H1 (cell line): ENCODE measurements at regions not wholly inside any gene's neighbourhood (a gene's known extent, or its start where the extent isn't known, plus 50 kb on each side); places are given as distances from the start of the nearest gene placed in this dataset.

Experiments used
- CTCF ChIA-PET: fragments of 300-600 bp; sonication (Branson Sonifier 250); formaldehyde crosslinking; loops from one replicate; lab custom pipeline; 2021; ENCODE audit not compliant: partially characterized antibody; lab: Charles Lee
- POLR2A ChIA-PET: fragments of 300-600 bp; sonication (Branson Sonifier 250); formaldehyde crosslinking; loops from one replicate; lab custom pipeline; 2021; ENCODE audit warnings: inconsistent platforms; ENCODE audit not compliant: partially characterized antibody; lab: Charles Lee
- DNase-seq, 2 experiments: peaks; one replicate each; pipeline versions ENCODE4 v3.0.0 to v3.0.0-alpha.2; 2010 to 2022; ENCODE audit warnings: low spot score in 2 of 2, low read depth in 1 of 2, mixed read lengths in 1 of 2
- FAIRE-seq: peaks from 2 replicates; lab custom pipeline; 2011; peaks lifted over from hg19 to GRCh38; lab: Jason Lieb, UNC
- H2AFZ ChIP-seq: 2 replicates; pipeline ENCODE4 v1.8.1; 2012; ENCODE audit warnings: low read length, inconsistent platforms
- H2AK5ac ChIP-seq: 2 replicates; pipeline ENCODE4 v1.6.1; 2013; ENCODE audit warnings: low read depth, low read length
- H2BK120ac ChIP-seq: replicated peaks from 2 replicates; pipeline ENCODE3; 2013; ENCODE audit warnings: low read depth, low read length, inconsistent platforms
- H2BK12ac ChIP-seq: 2 replicates; pipeline ENCODE4 v1.6.1; 2013; ENCODE audit warnings: low read depth, low read length
- H2BK15ac ChIP-seq: 2 replicates; pipeline ENCODE4 v1.6.1; 2013; ENCODE audit warnings: low read length
- H2BK20ac ChIP-seq: 2 replicates; pipeline ENCODE4 v1.6.1; 2013; ENCODE audit warnings: low read length
- H2BK5ac ChIP-seq: 2 replicates; pipeline ENCODE4 v1.6.1; 2013; ENCODE audit warnings: low read depth, low read length
- H3K14ac ChIP-seq: 2 replicates; pipeline ENCODE4 v1.6.1; 2013; ENCODE audit warnings: inconsistent platforms; ENCODE audit not compliant: insufficient read length
- H3K18ac ChIP-seq: 2 replicates; pipeline ENCODE4 v1.6.1; 2013; ENCODE audit warnings: low read length; ENCODE audit errors: extremely low read depth
- H3K23ac ChIP-seq: 2 replicates; pipeline ENCODE4 v1.6.1; 2013; ENCODE audit warnings: inconsistent platforms; ENCODE audit not compliant: insufficient read length
- H3K23me2 ChIP-seq: 2 replicates; pipeline ENCODE4 v1.6.1; 2013; ENCODE audit warnings: low read depth, low read length
- H3K27ac ChIP-seq: 2 replicates; pipeline ENCODE4 v1.6.1; 2011; ENCODE audit warnings: low read depth, low read length, inconsistent platforms
- H3K27me3 ChIP-seq, 4 experiments: replicated peaks in 1 of 4; 1 replicate in 1 of 4; 2 replicates in 3 of 4; pipeline versions ENCODE4 v1.6.1 to v1.8.1; 2011 to 2013; ENCODE audit warnings: low read length in 3 of 4, mild to moderate bottlenecking in 3 of 4, inconsistent platforms in 2 of 4, mixed read lengths in 2 of 4, moderate library complexity in 1 of 4; ENCODE audit not compliant: control insufficient read depth in 3 of 4, insufficient read depth in 3 of 4; ENCODE audit errors: extremely low read depth in 1 of 4
- H3K36me3 ChIP-seq, 4 experiments: 2 replicates each; pipeline versions ENCODE4 v1.6.1 to v1.8.1; 2011 to 2013; ENCODE audit warnings: mild to moderate bottlenecking in 4 of 4, low read length in 3 of 4, moderate library complexity in 2 of 4, control low read depth in 1 of 4, inconsistent platforms in 1 of 4; ENCODE audit not compliant: insufficient read depth in 4 of 4, control insufficient read depth in 2 of 4
- H3K4ac ChIP-seq: replicated peaks from 2 replicates; pipeline ENCODE3; 2013; ENCODE audit warnings: low read length, low read depth, mixed read lengths, inconsistent platforms; ENCODE audit not compliant: insufficient read length
- H3K4me1 ChIP-seq, 4 experiments: replicated peaks in 1 of 4; 1 replicate in 1 of 4; 2 replicates in 3 of 4; pipeline versions ENCODE4 v1.6.1 to v1.8.1; 2011 to 2013; ENCODE audit warnings: low read length in 3 of 4, inconsistent platforms in 2 of 4, mixed read lengths in 1 of 4; ENCODE audit not compliant: insufficient read depth in 4 of 4, control insufficient read depth in 3 of 4
- H3K4me2 ChIP-seq, 2 experiments: 2 replicates each; pipeline versions ENCODE4 v1.6.1 to v1.8.1; 2011 to 2013; ENCODE audit warnings: low read depth in 2 of 2, low read length in 2 of 2, control low read depth in 1 of 2, inconsistent platforms in 1 of 2, mild to moderate bottlenecking in 1 of 2; ENCODE audit not compliant: insufficient read depth in 1 of 2
- H3K4me3 ChIP-seq, 4 experiments: fragments of 200-600, 300-600 bp in 1 of 4; sonication (generic), shearing (Covaris generic), sonication (Bioruptor Twin) in 1 of 4; 2 replicates each; pipeline versions ENCODE4 v1.5.1 to v1.8.1; 2011 to 2016; ENCODE audit warnings: low read length in 4 of 4, low read depth in 3 of 4, control low read depth in 2 of 4, inconsistent platforms in 2 of 4, mild to moderate bottlenecking in 2 of 4, mixed read lengths in 1 of 4, moderate library complexity in 1 of 4; ENCODE audit not compliant: insufficient read depth in 2 of 4; ENCODE audit errors: extremely low read depth in 1 of 4
- H3K56ac ChIP-seq: replicated peaks from 2 replicates; pipeline ENCODE3; 2013; ENCODE audit warnings: low read depth, mild to moderate bottlenecking, mixed read lengths, low read length, inconsistent platforms; ENCODE audit not compliant: insufficient read length
- H3K79me1 ChIP-seq: 2 replicates; pipeline ENCODE4 v1.6.1; 2013; ENCODE audit warnings: low read depth, low read length, control low read depth
- H3K79me2 ChIP-seq, 2 experiments: 2 replicates each; pipeline versions ENCODE4 v1.6.1 to v1.8.1; 2012 to 2013; ENCODE audit warnings: low read length in 2 of 2, mild to moderate bottlenecking in 2 of 2, inconsistent platforms in 1 of 2; ENCODE audit not compliant: insufficient read depth in 2 of 2, control insufficient read depth in 1 of 2
- H3K9ac ChIP-seq, 4 experiments: replicated peaks in 1 of 4; 1 replicate in 1 of 4; 2 replicates in 3 of 4; pipeline versions ENCODE4 v1.6.1 to v1.8.1; 2011 to 2013; ENCODE audit warnings: low read depth in 3 of 4, low read length in 3 of 4, control low read depth in 2 of 4, mild to moderate bottlenecking in 2 of 4, moderate library complexity in 2 of 4, inconsistent platforms in 1 of 4; ENCODE audit errors: extremely low read depth in 1 of 4
- H3K9me3 ChIP-seq, 2 experiments: 2 replicates each; pipeline versions ENCODE4 v1.6.1 to v1.8.1; 2012 to 2013; ENCODE audit warnings: mild to moderate bottlenecking in 2 of 2, moderate library complexity in 2 of 2, control low read depth in 1 of 2, inconsistent platforms in 1 of 2, low read depth in 1 of 2, low read length in 1 of 2, mixed read lengths in 1 of 2; ENCODE audit not compliant: insufficient read depth in 2 of 2
- H4K20me1 ChIP-seq, 2 experiments: replicated peaks in 1 of 2; 2 replicates each; pipeline versions ENCODE3 to v1.8.1; 2011 to 2013; ENCODE audit warnings: inconsistent platforms in 2 of 2, low read length in 2 of 2, mild to moderate bottlenecking in 1 of 2; ENCODE audit not compliant: insufficient read depth in 2 of 2, control insufficient read depth in 1 of 2
- H4K5ac ChIP-seq: 2 replicates; pipeline ENCODE4 v1.6.1; 2013; ENCODE audit warnings: low read length, low read depth, mixed read lengths, inconsistent platforms; ENCODE audit not compliant: insufficient read length
- H4K8ac ChIP-seq: 2 replicates; pipeline ENCODE4 v1.8.0; 2013; ENCODE audit warnings: mild to moderate bottlenecking, moderate library complexity, low read length, inconsistent platforms; ENCODE audit not compliant: insufficient read depth; ENCODE audit errors: extremely low read depth
- H4K91ac ChIP-seq: replicated peaks from 2 replicates; pipeline ENCODE3; 2013; ENCODE audit warnings: low read length, mixed read lengths, inconsistent platforms; ENCODE audit not compliant: insufficient read length
- NRF1 ChIP-seq: IDR thresholded peaks from 2 replicates; pipeline ENCODE4 v1.6.1; 2011; ENCODE audit warnings: mild to moderate bottlenecking, low read depth, low read length, improper control_type of control experiment
- SP2 ChIP-seq: IDR thresholded peaks from 2 replicates; pipeline ENCODE4 v1.6.1; 2012; ENCODE audit warnings: mild to moderate bottlenecking, low read length, inconsistent platforms
- WGBS, 2 experiments: shearing (Covaris generic) in 1 of 2; methylation state at CpG; one replicate each; pipeline versions ENCODE4 v1.1.6 to v1.1.7; 2013 to 2015; ENCODE audit warnings: low lambda C conversion rate in 2 of 2, mixed read lengths in 2 of 2, inconsistent platforms in 1 of 2, low coverage in 1 of 2, missing lambda C conversion rate in 1 of 2; ENCODE audit not compliant: insufficient replicate concordance in 2 of 2, insufficient coverage in 1 of 2, insufficient read length in 1 of 2; ENCODE audit errors: extremely low coverage in 1 of 2, missing lambda C conversion rate in 1 of 2; 5-methylcytosine and 5-hydroxymethylcytosine counted together

- TF ChIP-seq NRF1 = no peak
These were observed 347.9 kb upstream of the MEOX2 start (continued) for GRCh38 chr7:16034353-16034752.

DNA sequence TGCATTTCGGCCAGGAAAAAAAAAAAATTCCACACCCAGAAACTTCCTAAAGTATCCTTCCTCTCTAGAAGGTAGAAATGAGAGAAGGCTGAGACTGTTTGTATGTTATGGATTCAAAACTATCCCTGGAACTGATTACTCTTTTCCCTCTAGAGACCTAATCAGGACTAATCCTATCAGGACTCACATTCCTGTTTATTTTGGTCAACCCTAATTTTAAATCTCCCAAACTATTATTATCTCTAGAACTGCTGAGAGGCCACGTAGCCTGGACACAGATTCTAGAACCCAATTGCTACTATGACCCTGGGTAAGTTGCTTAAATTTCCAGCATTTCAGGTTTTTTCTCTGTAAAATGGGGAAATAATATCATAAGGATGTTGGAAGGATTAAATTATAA lies 346.8 kb upstream of the MEOX2 start:
- H3K18ac ChIP-seq = no peak overlapping the region
- H4K91ac ChIP-seq = no peak overlapping the region
- no peak overlapping the region for H3K4me2 ChIP-seq
- no peak overlapping the region for H2BK120ac ChIP-seq
- H3K9me3 ChIP-seq = no peaks in the 10 kb centered on the region
- no peak overlapping the region for H2BK15ac ChIP-seq
- H4K8ac ChIP-seq = no peak overlapping the region
- no peaks in the 10 kb centered on the region for H3K79me1 ChIP-seq
- WGBS, 2 experiments = 80% methylated on average over 2 of the region's 2 CpGs; no CpG with 5 or more reads in 1 of the 2 experiments
- no peaks in the 10 kb centered on the region for H3K4me1 ChIP-seq
- no peak overlapping the region for H3K27ac ChIP-seq
- H3K14ac ChIP-seq = no peak overlapping the region
- H2BK5ac ChIP-seq = no peak overlapping the region
- H3K56ac ChIP-seq = no peak overlapping the region
- H3K9ac ChIP-seq = no peak overlapping the region
- H3K4me3 ChIP-seq = no peak overlapping the region
- no peak for FAIRE-seq
- peaks cover 0 to 1% (median 0%) of the 10 kb centered on the region in 4 experiments; a peak in 1 of 7 replicates for H3K27me3 ChIP-seq
- no peak overlapping the region for H2BK20ac ChIP-seq
- POLR2A ChIA-PET = no interaction called here
- no peaks in the 10 kb centered on the region for H3K79me2 ChIP-seq
- no peaks in the 10 kb centered on the region for H3K36me3 ChIP-seq
- H3K4ac ChIP-seq = no peak overlapping the region
- H2AK5ac ChIP-seq = no peak overlapping the region
- H2AFZ ChIP-seq = no peak overlapping the region
- no peaks in the 10 kb centered on the region for H3K23me2 ChIP-seq
- no peak overlapping the region for H4K5ac ChIP-seq
- no peaks in the 10 kb centered on the region for H4K20me1 ChIP-seq
- no peak for DNase-seq
- no peak overlapping the region for H2BK12ac ChIP-seq
- CTCF ChIA-PET = interaction anchor here (1.0 kb wide), 1 partner anchor 8 kb away, joined by 4 read pairs; no protein-coding TSS in a partner anchor
- no peak overlapping the region for H3K23ac ChIP-seq
- no peak for TF ChIP-seq SP2
